ENCODE measurements at regions not wholly inside any gene's neighbourhood (a gene's known extent, or its start where the extent isn't known, plus 50 kb on each side); places are given as distances from the start of the nearest gene placed in this dataset.
"Not testable (repeated sequence)": the region's sequence is repeated elsewhere in the genome, so short reads cannot be mapped to it uniquely, and the experiment has no call there.

GRCh38 chr20:48381353-48382120, 446.3 kb downstream of the PREX1 start:
- no peak for DNase-seq (ENCODE audit: low spot score)

- DNase-seq (ENCODE audit: low spot score), result no peak
Observed at GRCh38 chr20:48380661-48381060, 447.1 kb downstream of the PREX1 start.

- no peak for DNase-seq (ENCODE audit: low spot score)
Observed at GRCh38 chr20:48378976-48379675, 448.7 kb downstream of the PREX1 start.

DNA sequence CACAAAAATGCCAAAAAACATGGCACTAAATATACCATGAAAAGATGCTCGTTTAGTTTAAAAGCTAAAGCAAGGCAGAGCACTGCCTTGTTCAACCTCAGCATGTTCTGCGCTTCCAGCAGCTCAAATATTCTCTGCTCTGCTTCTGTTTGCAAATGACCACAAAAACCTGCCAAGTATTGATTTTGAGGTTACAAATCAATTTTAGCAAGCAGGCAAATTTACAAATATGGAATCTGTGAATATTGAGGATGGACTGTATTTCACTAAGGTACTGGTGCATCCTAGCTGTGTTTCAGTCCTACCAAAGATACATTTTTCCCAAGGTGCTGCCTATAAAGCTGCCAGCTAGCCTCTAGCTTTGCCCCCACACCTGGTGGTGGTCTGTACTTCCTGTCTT, 449.9 kb downstream of the PREX1 start:
- peak; percentile 32 for DNase-seq (ENCODE audit: low spot score)

GRCh38 chr20:48375804-48376203, 452.0 kb downstream of the PREX1 start:
- no peak for DNase-seq (ENCODE audit: low spot score)

DNA sequence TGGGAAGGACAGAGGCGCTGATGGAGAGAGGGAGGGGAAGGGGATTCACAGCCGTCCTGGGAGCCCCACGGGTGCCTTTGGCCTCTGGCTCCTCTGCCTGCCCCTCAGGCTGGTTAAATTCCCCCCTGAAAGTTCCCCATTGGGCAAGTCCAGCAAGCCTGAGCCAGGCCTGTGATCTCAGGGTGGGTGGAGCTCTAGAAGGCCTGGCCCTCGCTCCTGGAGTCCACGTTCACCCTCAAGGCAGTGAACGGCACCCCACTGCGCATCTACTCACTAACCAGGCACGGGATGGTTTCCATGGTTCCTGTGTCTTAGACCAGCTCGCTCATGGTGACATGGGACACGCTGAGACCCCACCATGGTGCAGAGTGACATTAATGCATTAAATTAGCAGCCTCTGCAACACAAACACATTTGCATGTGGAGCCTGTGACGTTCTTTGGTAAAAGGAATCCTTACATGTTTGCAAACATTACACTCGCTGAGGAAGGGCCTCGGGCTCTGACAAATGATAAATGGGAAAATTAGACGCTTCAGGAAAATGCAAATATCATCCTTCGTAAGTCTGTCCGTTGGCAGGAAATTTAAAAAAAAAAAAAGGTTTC, 452.7 kb downstream of the PREX1 start:
- no peak for DNase-seq (ENCODE audit: low spot score)

GRCh38 chr20:48374031-48374907, 453.5 kb downstream of the PREX1 start:
- DNase-seq (ENCODE audit: low spot score), result peak; percentile 49

DNA sequence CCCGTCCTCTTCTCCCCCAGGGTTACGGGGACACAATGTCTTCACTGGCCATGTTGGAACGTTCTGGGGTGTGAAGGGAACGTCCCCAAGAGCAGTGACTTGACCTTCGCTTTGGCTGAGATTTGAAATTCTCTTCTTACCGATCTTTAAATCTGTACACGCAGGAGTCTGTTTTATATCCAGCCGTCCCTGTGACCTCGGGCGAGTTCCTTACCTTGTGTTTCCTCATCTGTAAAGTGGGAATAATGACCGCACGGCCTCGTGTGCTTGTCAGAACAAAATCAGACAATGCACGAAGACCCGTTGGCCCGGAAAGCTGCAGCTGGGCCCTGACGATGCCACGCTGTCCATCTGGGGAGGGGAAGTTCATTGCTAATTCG, 454.3 kb downstream of the PREX1 start:
- no peak for DNase-seq (ENCODE audit: low spot score)

- not testable (repeated sequence) for DNase-seq (ENCODE audit: low spot score)
Observed at GRCh38 chr20:48372851-48373554, 454.8 kb downstream of the PREX1 start.

DNA sequence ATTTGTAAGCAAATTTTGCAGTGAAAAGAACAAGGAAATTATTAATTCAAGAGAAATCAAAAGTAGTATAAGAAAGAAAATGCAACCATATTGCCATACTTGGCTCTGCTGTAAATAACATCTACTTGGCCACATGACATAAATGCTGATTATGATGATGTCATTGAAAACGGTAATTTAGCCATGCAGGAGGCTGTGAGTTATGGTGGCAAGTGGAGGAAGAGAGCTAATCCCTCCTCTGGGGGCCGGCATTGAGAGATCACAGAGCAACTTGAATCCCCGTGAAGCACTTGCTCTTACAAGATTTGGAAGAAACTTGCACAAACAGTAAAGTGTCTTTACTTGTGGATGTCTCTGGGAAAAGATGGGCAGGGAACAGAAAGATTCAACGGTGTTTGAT, 456.6 kb downstream of the PREX1 start:
- no peak for DNase-seq (ENCODE audit: low spot score)

GRCh38 chr20:48368580-48369021, 459.2 kb downstream of the PREX1 start:
- DNase-seq (ENCODE audit: low spot score), result peak; percentile 32

- DNase-seq (ENCODE audit: low spot score), result not testable (repeated sequence)
Observed at GRCh38 chr20:48367541-48368358, 460.0 kb downstream of the PREX1 start.

DNA sequence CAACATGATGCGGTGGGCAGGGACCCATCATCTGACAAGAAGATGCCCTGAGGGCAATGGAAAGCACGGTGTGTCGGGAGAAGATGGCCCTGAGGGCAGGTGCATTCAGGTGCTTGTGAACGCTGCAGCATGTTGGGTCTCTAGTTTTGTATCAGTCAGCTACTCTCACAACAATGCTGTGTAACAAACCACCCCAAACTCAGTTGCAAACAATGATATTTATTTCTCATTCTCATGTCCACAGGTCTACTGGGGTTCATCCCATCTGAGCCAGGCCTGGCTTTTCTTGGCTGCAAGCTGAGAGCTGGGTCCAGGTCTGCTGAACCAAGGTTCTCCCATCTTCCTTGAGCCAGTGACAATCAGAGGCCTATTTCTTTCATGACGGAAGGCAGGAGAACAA, 461.6 kb downstream of the PREX1 start:
- no peak for DNase-seq (ENCODE audit: low spot score)

- DNase-seq (ENCODE audit: low spot score), result no peak
Observed at GRCh38 chr20:48364688-48365421, 462.9 kb downstream of the PREX1 start.

- DNase-seq (ENCODE audit: low spot score), result no peak
Observed at GRCh38 chr20:48364055-48364454, 463.7 kb downstream of the PREX1 start.

DNA sequence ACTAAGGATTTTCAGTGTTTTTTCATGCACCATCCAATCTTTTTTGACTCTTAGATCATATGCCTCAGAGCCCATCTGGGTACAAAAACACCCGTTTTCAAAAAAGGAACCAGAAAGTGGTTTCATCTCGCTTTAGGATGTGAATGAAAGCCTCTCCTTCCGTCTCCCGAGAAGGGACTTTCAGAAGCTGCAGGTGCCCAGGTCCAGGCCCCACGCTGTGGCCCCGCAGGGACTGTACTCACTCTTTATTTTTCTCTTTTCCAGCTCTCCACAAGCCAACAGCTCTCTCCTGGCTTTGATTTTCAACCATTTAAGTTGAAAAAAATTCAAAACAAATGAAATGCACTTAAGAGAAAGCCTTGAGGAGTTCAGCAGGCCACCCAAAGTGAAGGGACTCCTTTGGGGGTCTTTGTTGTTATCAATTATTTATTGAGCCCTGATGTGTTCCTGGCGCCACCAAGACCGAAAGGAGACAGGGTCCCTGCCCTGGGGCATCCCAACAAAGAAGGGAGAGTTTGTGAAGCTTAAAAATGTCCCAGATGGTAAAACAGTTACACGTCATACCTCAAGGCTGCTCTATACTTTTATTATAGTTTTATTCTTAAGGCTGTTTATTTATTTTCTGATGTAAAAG, 467.3 kb downstream of the PREX1 start:
- DNase-seq (ENCODE audit: low spot score), result no peak

- DNase-seq (ENCODE audit: low spot score), result no peak
Observed at GRCh38 chr20:48359692-48360341, 468.0 kb downstream of the PREX1 start.

DNA sequence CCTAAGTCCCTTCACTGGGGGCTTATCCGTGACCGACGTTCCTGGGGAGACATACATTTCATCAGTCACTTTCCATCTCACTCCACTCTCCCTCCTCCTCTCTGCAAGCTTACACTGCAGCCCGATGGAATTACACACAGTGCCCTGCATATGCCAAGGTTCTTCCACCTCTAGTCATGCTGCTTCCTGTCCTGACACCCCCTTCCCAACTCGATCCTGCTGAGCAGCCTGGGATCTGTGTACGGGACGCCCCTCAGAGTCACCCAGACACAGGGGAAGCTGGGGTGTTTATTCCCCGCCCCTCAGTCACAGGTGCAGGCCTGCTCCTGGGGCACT, 468.8 kb downstream of the PREX1 start:
- DNase-seq (ENCODE audit: low spot score), result not testable (repeated sequence)

Data from mucosa of gallbladder (tissue), 1 donor.